Activated CD4-positive, alpha-beta T cell treated with anti-CD3 and anti-CD28 coated beads, Interleukin-2, Interleukin-4, amounts not matched to agents 100 ng/mL and 50 ng/mL, durations not matched to agents 16 hours and 8 hours (primary cell): ENCODE measurements at regions not wholly inside any gene's neighbourhood (a gene's known extent, or its start where the extent isn't known, plus 50 kb on each side); places are given as distances from the start of the nearest gene placed in this dataset.

Experiments
- DNase-seq: peaks from one replicate; pipeline ENCODE4 v3.0.0-alpha.2; 2020; ENCODE audit warnings: low spot score

GRCh38 chr2:145018502-145018901, 498.6 kb upstream of the ZEB2 start:
- no peak for DNase-seq

GRCh38 chr2:145017149-145017548, 497.2 kb upstream of the ZEB2 start:
- DNase-seq = no peak

DNA sequence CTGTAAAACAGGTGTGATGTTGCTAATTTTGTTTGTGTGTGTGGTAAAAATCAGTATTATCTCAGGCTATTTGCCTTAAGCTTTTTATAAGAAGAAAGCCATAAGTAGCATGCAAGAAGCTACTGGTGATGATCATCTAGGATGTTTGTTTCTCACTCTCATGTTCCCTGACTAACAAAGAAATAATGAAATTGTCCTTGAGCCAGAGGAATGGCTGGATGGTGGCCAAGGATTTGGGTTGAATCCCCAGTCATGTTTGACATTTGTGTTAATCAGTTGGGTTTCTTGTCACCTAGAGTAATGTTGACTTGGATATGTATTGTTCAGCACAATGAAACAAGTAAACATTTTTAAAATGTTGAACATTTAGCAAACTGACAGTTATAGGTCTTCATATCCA, 496.8 kb upstream of the ZEB2 start:
- DNase-seq = no peak

DNA sequence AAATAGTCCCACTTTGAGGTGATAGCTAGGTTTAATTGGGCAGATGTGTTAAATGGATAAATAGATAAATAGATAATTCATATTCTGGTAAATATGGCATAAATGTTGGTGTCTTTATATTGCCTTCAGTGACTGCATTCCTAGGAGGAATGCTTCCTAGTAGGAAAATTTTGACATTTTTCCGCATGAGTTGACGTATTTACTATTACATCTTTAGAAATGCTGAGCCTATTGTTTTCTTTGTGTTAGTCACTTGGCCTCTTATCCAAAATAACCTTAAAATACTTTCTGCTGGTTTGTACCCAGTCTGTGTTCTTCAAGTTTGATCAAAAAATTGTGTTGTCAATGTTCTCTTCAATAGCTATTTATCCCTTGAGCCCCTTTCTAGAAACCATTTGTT, 495.6 kb upstream of the ZEB2 start:
- no peak for DNase-seq

GRCh38 chr2:145012806-145013205, 492.9 kb upstream of the ZEB2 start:
- DNase-seq = no peak

DNA sequence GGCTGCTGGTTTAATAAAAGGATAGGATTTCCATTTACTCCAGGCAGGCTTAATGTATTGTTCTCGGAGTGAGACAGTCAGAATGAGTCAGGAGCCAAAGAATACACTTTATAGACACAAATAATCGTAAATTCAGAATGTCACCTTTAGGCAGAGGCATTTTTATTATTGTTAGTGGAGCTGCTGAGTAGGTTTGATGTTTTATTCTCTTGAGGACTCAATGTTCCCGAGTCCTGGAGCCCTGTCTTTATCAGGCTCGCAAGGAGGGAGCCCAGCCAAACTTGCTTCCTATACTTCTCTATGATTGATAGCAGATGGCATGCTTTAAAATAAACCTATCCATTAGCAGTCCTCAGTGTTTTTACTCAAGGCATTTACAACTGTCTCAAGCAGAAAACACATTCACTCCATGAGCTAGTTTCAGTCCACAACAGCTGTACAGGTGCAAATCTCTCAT, 492.3 kb upstream of the ZEB2 start:
- no peak for DNase-seq

DNA sequence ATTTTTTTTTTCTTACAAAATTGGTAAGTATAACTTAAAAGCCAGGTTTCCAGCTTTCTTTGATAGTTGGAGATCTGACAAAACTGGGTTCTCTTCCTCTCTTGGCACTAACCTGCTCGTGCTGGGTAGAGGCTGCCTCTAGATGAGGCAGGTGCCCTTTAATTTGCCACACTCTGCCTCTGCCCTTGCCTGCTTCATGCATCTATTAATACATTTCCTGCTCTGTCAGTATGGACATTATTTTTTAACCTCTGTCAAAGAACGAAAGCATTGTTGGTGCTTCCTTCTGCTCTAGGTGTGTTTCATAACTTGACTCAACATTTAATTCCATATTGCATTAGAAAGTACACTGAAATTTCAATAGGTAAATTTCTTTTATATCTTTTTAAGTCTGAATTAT, 490.7 kb upstream of the ZEB2 start:
- no peak for DNase-seq

DNA sequence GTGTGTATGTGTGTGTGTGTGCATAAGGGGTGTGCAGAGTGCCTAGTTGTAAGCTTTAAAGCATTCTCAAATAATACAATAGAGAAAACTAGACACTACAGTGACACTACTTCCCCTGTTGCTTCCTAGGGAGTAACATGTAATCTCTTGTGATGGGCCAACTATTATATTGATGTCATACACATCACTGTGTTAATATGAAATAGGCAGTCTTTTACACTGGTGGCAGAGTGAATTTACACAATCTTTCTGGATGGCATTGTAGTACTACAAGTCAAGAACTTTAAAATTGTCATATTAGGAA, 488.0 kb upstream of the ZEB2 start:
- no peak for DNase-seq

DNA sequence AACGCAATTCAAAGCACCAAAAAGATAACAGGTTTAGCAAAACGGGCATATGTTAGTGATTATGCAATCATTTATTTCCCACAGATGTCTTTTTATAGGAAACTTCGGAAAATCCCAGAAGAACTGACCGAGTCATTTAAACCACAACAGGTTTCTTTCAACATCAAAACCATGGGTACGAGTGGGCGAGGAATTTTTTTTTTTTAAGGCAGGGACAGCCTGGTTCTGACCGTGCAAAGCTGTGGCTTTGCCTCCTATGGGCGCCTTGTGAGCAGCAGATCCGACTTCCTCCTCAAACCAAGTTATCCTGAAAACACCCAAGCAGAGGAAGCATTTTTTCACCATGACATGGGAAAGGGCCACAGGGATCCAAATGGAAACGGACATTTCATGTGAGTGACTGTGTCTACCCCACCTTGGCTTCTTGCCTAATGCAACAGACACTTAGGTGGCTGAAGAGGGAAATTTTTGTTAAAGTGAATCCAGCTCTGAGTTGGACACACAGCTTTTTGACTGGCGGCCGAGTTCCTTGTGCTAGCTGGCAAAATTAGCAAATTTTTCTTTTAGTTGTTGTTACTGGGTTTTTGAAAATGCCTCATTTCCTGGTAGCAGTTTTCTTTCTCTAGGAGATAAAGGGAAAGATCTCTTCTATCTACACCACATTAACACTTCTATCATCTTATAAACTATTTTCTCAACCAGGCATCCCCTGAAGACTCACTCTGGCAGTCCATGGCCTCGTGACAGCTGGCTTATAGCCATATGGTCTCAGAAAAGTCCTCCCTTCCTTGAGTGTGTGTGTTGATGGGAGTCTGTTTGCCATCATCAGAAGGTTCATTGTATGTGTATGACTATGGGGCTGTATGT, 487.4 kb upstream of the ZEB2 start:
- no peak for DNase-seq

GRCh38 chr2:145002624-145003023, 482.7 kb upstream of the ZEB2 start:
- DNase-seq = no peak

DNA sequence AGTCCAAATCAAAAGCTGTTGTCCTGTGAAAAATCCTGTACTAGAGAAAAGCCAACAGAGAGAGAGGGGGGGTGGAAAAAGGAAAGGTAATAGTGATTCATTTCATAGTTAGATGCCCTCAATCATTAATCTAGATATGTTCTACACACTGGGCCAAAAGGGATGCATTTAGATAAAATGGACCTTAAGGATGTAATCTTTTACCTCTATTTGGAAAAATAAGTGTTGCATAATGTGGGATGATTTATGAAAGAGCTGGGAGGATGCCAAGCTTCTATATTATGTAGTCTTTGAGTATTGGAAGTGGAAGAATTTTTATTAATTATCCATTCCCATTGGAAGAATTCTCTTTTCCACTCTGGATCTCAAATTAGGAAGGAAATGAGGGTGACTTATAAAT, 480.5 kb upstream of the ZEB2 start:
- no peak for DNase-seq

DNA sequence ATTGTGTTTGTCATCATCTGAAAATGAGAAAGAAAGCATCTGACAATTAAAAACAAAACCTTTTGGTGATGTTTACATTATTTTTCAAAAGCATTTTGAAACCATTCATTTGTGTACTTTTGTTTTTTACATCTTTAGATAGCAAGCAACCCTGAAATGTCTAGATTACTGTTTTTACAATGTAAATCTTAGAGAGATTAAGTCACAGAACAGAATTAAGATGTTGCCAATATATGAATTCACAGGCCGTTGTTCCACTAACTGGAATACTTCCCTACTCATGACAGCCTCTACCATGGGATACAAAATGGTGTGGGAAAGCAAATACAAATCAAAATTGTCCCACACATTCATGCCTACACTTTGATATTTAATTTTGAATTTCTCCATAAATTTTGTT, 480.0 kb upstream of the ZEB2 start:
- no peak for DNase-seq

DNA sequence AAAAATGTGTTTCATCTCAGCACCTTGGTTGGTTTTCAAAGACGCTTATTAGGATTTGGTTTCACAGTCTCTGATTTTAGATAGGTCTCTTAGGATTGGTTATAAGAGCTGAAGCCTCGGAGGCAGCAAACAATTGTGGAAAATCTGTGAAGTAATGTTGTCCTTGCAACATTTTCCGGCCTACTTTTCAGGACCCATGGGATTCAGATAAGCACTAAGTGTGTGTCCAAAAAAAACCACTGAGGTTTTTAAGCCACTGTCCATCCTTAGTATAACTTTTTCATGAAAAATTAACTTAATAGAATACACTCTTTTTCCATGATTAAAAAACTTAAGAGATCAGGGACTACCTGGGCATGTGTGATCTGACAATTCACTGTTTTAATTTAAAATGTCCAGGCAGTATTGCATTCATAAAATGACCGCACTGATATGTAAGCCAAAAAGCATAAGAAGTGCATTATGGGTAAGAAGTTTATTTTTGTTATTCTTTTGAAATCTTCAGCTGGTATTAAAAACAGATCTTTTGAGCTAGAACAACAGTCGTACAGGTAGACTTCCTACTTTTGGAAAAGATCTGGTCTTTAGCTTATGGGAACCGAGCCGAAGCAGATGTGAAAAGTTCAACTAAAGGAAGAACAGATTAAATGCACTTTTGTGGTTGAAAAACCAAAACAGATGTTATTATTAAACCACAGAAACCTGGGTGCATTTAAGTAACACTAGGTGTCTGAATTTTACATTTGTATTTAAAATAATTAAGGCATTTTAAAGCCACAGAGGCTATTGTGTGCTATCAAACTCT, 479.4 kb upstream of the ZEB2 start:
- no peak for DNase-seq

DNA sequence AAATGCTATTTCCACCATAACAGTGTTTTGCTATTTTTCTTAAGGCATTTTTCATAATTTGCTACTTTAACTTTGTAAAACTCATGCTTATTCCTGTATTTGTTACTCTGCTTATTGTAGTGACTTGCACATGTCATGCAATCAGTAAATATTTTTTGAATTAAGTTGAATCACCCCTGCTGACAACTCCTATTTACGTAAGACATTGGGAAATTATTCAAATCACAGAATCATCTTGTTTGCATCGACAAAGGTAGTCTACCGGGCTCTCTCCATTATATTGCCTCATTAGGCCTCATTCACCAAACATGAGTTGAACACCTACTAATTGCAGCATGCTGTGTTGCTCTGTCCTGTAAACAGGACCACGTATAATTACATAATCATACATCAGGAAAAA, 478.5 kb upstream of the ZEB2 start:
- DNase-seq = no peak

- DNase-seq = no peak
These were observed 476.4 kb upstream of the ZEB2 start for GRCh38 chr2:144996225-144996795.

DNA sequence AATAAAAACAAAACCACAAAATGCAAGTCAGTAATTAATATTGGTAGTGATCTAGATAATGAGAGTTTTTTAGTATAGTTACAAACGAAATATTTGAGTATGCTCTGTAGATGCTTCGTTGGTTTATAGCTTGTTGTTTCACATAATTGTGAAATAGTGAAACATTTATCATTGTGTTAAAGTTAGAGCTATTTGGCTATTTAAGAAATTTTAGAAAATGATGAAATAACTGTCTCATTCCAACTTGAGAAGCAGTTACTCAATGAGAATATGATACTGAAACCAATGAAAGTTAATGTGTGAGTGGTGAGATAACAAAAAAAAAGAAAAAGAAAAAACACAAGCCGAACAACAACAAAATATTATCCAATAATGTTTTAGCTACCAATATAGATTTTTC, 475.6 kb upstream of the ZEB2 start:
- no peak for DNase-seq

DNA sequence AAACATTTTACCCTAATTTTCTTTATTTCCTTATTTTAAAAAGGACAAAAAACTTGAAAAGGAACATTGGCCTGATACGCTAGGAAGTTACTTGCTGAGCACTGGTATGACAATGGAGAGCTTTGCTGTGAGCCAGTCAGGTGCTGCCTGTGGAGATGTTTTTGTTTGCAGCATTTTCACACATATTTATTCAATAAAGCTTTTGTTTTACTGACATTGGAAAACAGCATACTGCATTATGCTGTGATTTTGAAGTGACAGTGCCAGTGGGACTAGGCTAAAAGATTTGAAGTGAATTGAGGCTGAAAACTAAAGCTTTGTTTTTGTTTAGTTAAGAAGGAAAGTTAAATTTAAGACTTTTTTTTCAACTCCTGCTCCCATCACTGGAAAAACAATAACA, 470.7 kb upstream of the ZEB2 start:
- DNase-seq = no peak

DNA sequence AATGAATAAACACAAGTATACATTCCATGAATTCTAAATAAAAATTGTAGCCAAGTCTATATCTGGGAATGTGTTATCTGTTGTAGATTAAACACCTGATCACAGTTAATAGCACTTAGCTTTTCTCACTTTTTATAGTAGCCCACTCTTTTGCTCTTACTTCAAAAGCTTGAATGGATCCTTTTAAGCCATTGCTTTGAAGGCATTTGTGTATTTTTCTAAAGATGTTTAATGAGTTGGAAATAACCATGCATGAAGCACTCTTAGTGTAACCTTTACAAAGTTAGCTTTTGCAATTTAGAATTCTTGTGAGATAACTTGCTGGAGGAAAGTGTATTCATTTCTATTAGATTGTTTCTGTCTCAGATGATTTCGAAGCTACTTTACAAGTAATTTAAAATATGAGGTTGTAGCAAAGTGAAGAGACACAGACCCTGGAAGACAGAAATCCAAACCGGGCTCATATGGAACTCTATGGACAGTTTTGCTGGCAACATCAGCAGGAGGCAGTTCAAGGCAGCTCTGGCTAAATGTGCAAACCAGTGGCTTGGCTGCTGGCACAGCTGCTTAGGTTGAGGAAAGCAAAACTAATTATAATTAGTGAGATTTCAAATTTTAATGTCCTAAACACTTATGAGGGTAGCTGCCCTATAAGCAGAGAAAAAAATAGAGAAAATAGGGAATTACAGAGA, 469.8 kb upstream of the ZEB2 start:
- DNase-seq = no peak

DNA sequence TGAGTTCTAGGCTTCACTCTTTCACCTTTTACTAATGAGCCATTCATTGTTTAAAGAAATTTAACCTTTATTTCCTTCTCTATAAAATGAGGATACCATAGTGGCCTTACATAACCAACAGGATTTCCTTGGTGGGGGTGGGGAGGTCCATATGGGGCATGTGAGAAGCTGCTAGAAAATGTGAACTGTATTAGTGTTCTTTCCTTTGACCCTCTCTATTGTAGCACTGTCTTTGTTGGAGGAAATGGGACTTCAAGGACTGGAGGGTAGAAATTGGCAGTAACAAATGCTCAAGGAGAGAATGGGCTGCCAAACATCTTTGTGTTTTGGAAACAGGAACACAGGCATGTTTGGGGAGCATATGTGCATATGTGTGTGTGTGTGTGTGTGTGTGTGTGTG, 468.7 kb upstream of the ZEB2 start:
- no peak for DNase-seq

DNA sequence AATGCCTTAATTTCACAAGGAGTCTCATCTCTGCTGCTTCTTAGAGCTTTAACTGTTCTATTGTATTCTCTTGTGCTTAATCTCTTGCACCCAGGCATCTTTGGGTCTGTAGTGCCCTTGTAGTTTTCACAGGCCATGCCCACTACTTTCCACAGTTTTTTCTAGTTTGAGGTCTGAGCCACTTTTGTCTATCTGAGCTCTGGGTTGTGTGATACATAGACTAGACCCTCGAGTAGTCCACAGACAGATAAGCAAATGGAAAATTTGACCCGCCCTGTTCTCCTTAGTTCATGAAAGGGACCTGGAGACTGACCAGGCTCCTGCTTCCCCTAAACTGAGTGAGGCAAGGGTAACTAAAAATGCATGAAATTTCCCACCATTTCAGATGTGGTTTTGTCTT, 466.8 kb upstream of the ZEB2 start:
- no peak for DNase-seq

GRCh38 chr2:144984038-144984437, 464.1 kb upstream of the ZEB2 start:
- no peak for DNase-seq

DNA sequence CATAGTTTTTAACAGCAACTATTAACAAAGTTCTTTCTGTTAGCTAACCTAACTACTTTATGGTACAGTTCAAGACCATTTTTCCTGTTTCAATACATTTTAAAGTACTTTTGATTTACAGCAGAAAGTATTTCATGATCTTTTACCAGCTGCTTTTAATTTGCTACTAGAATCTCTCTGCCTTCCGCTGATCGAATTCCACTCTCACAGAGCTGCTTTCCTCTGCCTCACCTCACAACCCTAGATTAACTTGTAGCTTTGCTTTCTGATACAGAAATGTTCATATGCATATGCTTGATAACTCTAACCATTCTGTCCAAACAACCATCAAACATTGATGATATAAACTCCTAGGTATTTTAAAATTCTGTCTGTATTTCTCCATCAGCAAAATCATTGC, 463.2 kb upstream of the ZEB2 start:
- DNase-seq = no peak

DNA sequence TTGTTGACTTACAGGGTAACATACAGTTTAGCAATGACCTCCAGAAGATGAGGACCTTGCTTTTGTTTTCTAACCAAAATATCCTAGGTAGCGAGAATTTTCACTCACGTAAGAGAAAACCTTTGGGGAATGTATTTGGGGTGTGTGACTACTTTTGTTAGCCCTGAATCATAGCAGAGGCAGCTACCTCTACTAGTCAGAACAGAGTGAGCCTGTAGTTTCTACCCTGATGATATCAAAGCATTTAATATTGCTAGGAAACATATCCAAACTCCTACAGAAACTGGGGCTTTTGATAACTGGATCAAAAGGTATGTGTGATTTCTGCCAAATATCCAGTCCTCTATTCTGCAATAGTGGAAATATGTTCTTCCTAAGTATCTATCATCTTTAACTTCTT, 462.6 kb upstream of the ZEB2 start:
- DNase-seq = no peak
